SU-DHL-6 (cell line): ENCODE measurements at regions not wholly inside any gene's neighbourhood (a gene's known extent, or its start where the extent isn't known, plus 50 kb on each side); places are given as distances from the start of the nearest gene placed in this dataset.

Source experiments
- CTCF ChIP-seq: fragments of 200-600 bp; sonication (generic); IDR thresholded peaks from one replicate; pipeline ENCODE4 v1.5.1; 2017; ENCODE audit warnings: antibody characterized with exemption, mild to moderate bottlenecking, low read length, moderate library complexity; ENCODE audit not compliant: insufficient read depth, poor library complexity, severe bottlenecking
- EZH2phosphoT487 ChIP-seq: fragments of 200-600 bp; sonication (generic), shearing (Covaris generic); conservative IDR thresholded peaks from 2 replicates; pipeline ENCODE4 v1.6.1; 2018; ENCODE audit warnings: mild to moderate bottlenecking, antibody characterized with exemption, low read length, moderate library complexity, mixed read lengths

DNA sequence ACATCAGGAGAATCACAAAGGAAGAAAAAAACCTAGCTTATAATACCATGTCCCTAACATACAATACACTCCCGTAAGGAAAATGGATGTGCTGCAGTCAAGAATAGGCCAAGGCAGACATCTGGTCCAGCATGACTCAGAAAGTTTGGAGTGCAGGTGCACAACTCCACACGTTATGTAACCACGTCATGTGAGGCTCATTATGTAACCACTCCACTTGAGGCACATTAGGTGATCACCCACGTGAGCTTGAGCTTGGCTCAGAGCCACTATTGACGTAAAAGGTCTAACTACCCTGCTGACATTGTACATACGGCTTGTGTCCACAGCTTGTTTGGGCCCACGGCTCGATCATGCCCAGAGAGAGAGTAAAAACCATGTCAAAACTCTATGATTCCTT, 99.8 kb upstream of the C1orf21 start:
- TF ChIP-seq CTCF (no peak), EZH2phosphoT487 (no peak)
